HG02840 (cell line): ENCODE measurements at regions not wholly inside any gene's neighbourhood (a gene's known extent, or its start where the extent isn't known, plus 50 kb on each side); places are given as distances from the start of the nearest gene placed in this dataset.

Experiments
- ATAC-seq: cut with Tn5 transposase; IDR thresholded peaks from one replicate; pipeline ENCODE4 v1.9.1; 2021; ENCODE audit warnings: mild to moderate bottlenecking, moderate library complexity, moderate number of reproducible peaks; ENCODE audit not compliant: unreplicated experiment, low FRiP score

GRCh38 chr1:192100686-192101468 lies 57.4 kb upstream of the RGS18 start:
- ATAC-seq: no peak

DNA sequence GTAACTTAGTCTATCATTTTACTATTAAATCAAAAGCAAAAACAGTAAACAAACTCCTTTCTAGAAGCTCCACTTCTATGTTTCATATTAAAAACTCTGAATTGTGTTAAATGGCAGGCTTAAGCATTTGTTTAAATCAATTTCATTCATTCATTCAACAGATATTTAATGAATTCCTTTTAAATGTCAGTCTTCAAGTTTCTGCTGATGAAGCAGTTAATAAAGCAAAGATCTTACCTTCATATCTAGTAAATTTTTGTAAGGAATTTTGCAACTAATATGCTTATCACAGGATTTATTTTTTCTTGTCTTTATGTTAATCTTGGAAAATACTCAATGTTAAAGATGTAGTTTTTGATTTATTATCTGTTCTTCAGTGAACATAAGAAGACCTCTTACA lies 54.1 kb upstream of the RGS18 start:
- no peak for ATAC-seq

- no peak for ATAC-seq
These were observed 53.4 kb upstream of the RGS18 start for GRCh38 chr1:192104852-192105251.

DNA sequence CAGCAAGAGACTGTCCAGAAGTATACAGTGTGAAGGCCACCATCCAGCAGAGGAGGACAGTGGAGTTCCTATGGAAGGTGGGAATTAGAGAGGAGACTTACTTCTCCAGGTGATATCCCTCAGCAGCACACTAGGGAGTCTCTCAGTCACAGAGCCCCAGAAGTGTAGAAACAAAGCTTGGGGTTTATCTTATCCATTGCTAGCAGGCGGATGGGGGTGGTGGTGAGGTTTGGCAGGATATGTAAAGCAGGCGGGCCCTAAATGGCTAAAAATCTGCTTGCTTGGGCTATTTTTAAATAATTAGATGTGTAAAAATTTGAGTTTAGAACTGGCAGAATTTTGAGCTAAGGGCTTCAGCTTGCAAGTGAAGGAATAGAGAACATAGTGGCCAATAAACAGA lies 50.1 kb upstream of the RGS18 start:
- no peak for ATAC-seq
